ENCODE measurements at regions not wholly inside any gene's neighbourhood (a gene's known extent, or its start where the extent isn't known, plus 50 kb on each side); places are given as distances from the start of the nearest gene placed in this dataset.

- no peak for DNase-seq (ENCODE audit: low read depth, low spot score)
- H3K27me3 Mint-ChIP-seq (ENCODE audit: low read depth) = no peaks in the 10 kb centered on the region
- H3K36me3 Mint-ChIP-seq (ENCODE audit: low read depth) = no peaks in the 10 kb centered on the region
- peaks cover 3% of the 10 kb centered on the region for H3K9me3 Mint-ChIP-seq
- no peak for TF ChIP-seq CTCF (conservative IDR thresholded peaks at IDR 0.05)
- no peak overlapping the region for H3K27ac Mint-ChIP-seq (ENCODE audit: unreplicated experiment)
- H3K4me1 Mint-ChIP-seq = no peaks in the 10 kb centered on the region
- H3K4me3 Mint-ChIP-seq = no peak overlapping the region
Measured at GRCh38 chr10:71031603-71032002, 143.2 kb upstream of the PCBD1 start.

- no peak for DNase-seq (ENCODE audit: low read depth, low spot score)
- H3K4me1 Mint-ChIP-seq = no peaks in the 10 kb centered on the region
- H3K27ac Mint-ChIP-seq (ENCODE audit: unreplicated experiment) = no peak overlapping the region
- peaks cover 3% of the 10 kb centered on the region for H3K9me3 Mint-ChIP-seq
- H3K27me3 Mint-ChIP-seq (ENCODE audit: low read depth) = no peaks in the 10 kb centered on the region
- H3K36me3 Mint-ChIP-seq (ENCODE audit: low read depth) = no peaks in the 10 kb centered on the region
- no peak for TF ChIP-seq CTCF (conservative IDR thresholded peaks at IDR 0.05)
- no peak overlapping the region for H3K4me3 Mint-ChIP-seq
Measured at GRCh38 chr10:71032887-71033286, 144.5 kb upstream of the PCBD1 start.

- Mint-ChIP-seq H3K36me3 (ENCODE audit: low read depth) (no peaks in the 10 kb centered on the region), H3K4me3 (no peak overlapping the region), H3K27me3 (ENCODE audit: low read depth) (no peaks in the 10 kb centered on the region)
Measured at GRCh38 chr10:71033396-71033980, 145.1 kb upstream of the PCBD1 start.

GRCh38 chr10:71035511-71036296 lies 147.3 kb upstream of the PCBD1 start:
- H3K4me3 Mint-ChIP-seq = no peak overlapping the region
- peaks cover 3% of the 10 kb centered on the region for H3K9me3 Mint-ChIP-seq
- H3K27me3 Mint-ChIP-seq (ENCODE audit: low read depth) = no peaks in the 10 kb centered on the region
- DNase-seq (ENCODE audit: low read depth, low spot score) = no peak
- no peaks in the 10 kb centered on the region for H3K4me1 Mint-ChIP-seq
- no peak overlapping the region for H3K27ac Mint-ChIP-seq (ENCODE audit: unreplicated experiment)
- H3K36me3 Mint-ChIP-seq (ENCODE audit: low read depth) = no peaks in the 10 kb centered on the region
- no peak for TF ChIP-seq CTCF (conservative IDR thresholded peaks at IDR 0.05)

More at GRCh38 chr10:71033396-71033980, 145.1 kb upstream of the PCBD1 start:
- H3K27ac Mint-ChIP-seq (ENCODE audit: unreplicated experiment) = no peak overlapping the region
- H3K9me3 Mint-ChIP-seq = peaks cover 3% of the 10 kb centered on the region
- H3K4me1 Mint-ChIP-seq = no peaks in the 10 kb centered on the region
- no peak for DNase-seq (ENCODE audit: low read depth, low spot score)
- TF ChIP-seq CTCF (conservative IDR thresholded peaks at IDR 0.05) = no peak

GRCh38 chr10:71036297-71036966 lies 148.1 kb upstream of the PCBD1 start:
- Mint-ChIP-seq H3K9me3 (peaks cover 3% of the 10 kb centered on the region), H3K27me3 (ENCODE audit: low read depth) (no peaks in the 10 kb centered on the region), H3K36me3 (ENCODE audit: low read depth) (no peaks in the 10 kb centered on the region), H3K4me3 (no peak overlapping the region), H3K4me1 (peaks cover 7% of the 10 kb centered on the region), H3K27ac (ENCODE audit: unreplicated experiment) (no peak overlapping the region)
- no peak for DNase-seq (ENCODE audit: low read depth, low spot score)
- TF ChIP-seq CTCF (conservative IDR thresholded peaks at IDR 0.05) = no peak

Measured in neural crest cell (in vitro differentiated cells).